ENCODE measurements at regions not wholly inside any gene's neighbourhood (a gene's known extent, or its start where the extent isn't known, plus 50 kb on each side); places are given as distances from the start of the nearest gene placed in this dataset.

DNA sequence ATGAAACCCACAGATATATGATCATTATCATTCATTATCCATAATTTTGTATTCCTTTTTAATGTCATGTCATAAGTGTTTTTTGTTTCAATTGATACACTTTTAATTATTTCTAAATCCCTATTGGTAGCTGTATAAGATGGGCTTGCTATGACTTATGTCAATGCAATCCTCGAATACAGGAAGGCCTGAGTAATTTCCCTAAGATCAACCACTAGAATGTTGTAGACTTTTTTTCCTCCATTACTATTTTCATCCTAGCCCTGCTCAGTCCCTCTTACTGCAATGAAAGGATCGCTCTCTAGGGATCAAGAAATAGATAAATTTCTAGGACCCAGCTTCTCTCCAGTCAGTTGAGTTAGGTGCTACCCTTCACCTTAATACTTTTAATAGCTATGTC lies 186.3 kb downstream of the KCNE4 start:
- no peak for DNase-seq (ENCODE audit: low read depth)
- TF ChIP-seq, protein P1, sequence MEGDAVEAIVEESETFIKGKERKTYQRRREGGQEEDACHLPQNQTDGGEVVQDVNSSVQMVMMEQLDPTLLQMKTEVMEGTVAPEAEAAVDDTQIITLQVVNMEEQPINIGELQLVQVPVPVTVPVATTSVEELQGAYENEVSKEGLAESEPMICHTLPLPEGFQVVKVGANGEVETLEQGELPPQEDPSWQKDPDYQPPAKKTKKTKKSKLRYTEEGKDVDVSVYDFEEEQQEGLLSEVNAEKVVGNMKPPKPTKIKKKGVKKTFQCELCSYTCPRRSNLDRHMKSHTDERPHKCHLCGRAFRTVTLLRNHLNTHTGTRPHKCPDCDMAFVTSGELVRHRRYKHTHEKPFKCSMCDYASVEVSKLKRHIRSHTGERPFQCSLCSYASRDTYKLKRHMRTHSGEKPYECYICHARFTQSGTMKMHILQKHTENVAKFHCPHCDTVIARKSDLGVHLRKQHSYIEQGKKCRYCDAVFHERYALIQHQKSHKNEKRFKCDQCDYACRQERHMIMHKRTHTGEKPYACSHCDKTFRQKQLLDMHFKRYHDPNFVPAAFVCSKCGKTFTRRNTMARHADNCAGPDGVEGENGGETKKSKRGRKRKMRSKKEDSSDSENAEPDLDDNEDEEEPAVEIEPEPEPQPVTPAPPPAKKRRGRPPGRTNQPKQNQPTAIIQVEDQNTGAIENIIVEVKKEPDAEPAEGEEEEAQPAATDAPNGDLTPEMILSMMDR (IDR thresholded peaks at IDR 0.05; ENCODE audit: low read depth, low read length, missing control alignments), result no peak
- H3K4me3 ChIP-seq (ENCODE audit: low read depth, low read length), result no peak overlapping the region
- in situ Hi-C loops (cut with HindIII; ENCODE audit: low sequenced_read_pairs), result no loop called here

DNA sequence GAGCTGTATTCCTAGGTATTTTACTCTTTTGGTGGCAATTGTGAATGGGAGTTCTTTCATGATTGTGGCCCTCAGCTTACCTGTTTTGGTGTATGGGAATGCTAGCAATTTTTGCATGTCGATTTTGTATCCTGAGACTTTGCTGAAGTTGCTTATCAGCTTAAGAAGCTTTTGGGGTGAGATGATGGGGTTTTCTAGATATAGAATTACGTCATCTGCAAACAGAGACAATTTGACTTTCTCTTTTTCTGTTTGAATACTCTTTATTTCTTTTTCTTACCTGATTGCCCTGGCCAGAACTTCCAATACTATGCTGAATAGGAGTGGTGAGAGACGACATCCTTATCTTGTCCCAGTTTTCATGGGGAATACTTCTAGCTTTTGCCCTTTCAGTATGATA lies 191.2 kb downstream of the KCNE4 start:
- H3K4me3 ChIP-seq (ENCODE audit: low read depth, low read length), result no peak overlapping the region
- in situ Hi-C loops (cut with HindIII; ENCODE audit: low sequenced_read_pairs), result no loop called here
- TF ChIP-seq, protein P1 (IDR thresholded peaks at IDR 0.05; ENCODE audit: low read depth, low read length, missing control alignments), result no peak
- no peak for DNase-seq (ENCODE audit: low read depth)

DNA sequence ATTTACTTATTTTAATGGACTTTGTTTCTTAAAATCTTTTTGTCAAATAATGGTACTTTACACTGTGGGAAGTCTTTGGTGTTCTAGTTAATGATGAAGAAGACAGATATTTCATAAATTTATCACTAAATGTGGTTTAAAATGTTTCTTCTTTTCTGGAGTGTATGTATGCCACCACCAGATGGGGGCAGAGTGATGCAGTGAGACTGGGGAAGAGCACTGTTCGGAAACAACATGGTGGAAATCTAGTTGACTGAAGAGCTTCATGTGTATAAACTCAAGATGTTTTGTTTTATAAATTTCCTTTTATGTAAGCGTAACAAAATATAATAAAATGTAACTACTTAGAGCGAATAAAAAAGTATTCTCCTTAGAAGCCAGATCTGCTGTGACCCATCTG lies 195.1 kb downstream of the KCNE4 start:
- H3K4me3 ChIP-seq (ENCODE audit: low read depth, low read length), result no peak overlapping the region
- DNase-seq (ENCODE audit: low read depth), result peak; percentile 31
- in situ Hi-C loops (cut with HindIII; ENCODE audit: low sequenced_read_pairs), result no loop called here
- TF ChIP-seq, protein P1 (IDR thresholded peaks at IDR 0.05; ENCODE audit: low read depth, low read length, missing control alignments), result peak; percentile 65

DNA sequence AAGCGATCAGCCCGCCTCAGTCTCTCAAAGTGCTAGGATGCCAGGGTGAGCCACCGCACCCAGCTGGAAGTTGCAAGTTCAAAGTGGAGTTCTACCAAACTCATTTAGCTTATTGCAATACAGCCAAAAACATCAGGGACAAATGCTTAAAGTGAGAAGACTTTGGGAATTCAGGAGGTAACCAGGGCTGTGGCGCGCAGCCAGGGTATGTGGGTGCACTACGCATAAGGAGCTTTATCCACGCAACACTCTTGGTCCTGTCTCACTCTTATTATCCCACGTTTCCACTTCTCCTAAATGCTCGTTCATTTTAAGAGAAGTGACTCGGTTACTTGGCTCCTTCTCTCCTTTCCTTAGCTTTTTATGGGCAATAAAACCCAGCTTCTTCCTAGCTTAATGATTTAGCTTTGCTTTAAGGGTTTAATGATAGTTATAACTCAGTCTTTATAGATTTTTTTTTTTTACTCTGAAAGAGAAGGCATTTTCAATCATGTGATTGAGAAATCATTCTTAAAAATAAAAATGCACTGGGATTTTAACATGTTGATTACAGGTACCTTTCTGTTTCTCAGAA lies 199.8 kb downstream of the KCNE4 start:
- TF ChIP-seq, protein P1 (IDR thresholded peaks at IDR 0.05; ENCODE audit: low read depth, low read length, missing control alignments), result no peak
- H3K4me3 ChIP-seq (ENCODE audit: low read depth, low read length), result no peak overlapping the region
- no peak for DNase-seq (ENCODE audit: low read depth)
- in situ Hi-C loops (cut with HindIII; ENCODE audit: low sequenced_read_pairs), result no loop called here

DNA sequence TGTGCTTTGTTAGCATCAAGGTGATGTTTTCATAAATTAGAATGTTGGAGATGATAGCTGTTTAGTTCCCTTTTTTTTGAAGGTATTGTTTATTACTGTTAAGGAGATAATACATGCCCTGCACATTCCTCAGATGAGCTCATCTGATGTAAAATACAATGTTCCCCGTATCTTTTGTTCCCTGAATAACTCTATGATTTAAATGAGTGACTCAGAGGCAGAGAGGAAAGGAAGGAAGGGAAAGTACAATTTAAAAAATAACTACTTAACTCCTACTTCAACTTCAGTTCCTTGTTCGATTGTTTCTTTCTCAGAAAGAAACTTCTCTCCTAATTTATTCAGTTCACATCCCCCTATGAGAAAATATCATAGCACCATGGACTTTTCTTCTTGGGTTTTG lies 208.7 kb downstream of the KCNE4 start:
- DNase-seq (ENCODE audit: low read depth), result no peak
- in situ Hi-C loops (cut with HindIII; ENCODE audit: low sequenced_read_pairs), result no loop called here
- TF ChIP-seq, protein P1 (IDR thresholded peaks at IDR 0.05; ENCODE audit: low read depth, low read length, missing control alignments), result no peak
- no peak overlapping the region for H3K4me3 ChIP-seq (ENCODE audit: low read depth, low read length)

DNA sequence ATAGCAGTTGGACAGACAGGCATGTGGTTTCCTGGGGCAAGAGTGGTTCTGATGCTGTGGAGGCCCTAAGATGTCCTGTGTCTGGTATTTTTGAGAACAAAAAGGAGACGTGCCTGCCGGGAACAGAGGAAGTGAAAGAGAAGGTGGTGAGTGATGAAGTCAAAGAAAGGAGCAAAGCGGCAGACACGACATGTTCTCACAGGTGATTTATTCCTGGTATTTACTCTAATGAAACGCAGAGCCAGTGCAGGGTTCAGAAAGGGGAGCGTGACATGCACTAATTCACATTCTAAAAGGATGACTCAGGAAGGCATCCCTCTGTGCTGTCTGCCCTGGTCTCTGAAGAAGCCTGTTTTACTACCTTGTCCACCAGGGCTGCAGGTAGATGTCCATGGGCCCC lies 211.0 kb downstream of the KCNE4 start:
- no peak overlapping the region for H3K4me3 ChIP-seq (ENCODE audit: low read depth, low read length)
- DNase-seq (ENCODE audit: low read depth), result no peak
- TF ChIP-seq, protein P1 (IDR thresholded peaks at IDR 0.05; ENCODE audit: low read depth, low read length, missing control alignments), result no peak
- in situ Hi-C loops (cut with HindIII; ENCODE audit: low sequenced_read_pairs), result no loop called here

Measured in astrocyte of the cerebellum (primary cell).